Panc1 (cell line): ENCODE measurements at regions not wholly inside any gene's neighbourhood (a gene's known extent, or its start where the extent isn't known, plus 50 kb on each side); places are given as distances from the start of the nearest gene placed in this dataset.

Experiments
- ATAC-seq: fragments of 200-7000 bp; cut with Tn5 transposase; 2 replicates; pipeline ENCODE4 v1.9.1; 2020; ENCODE audit warnings: mild to moderate bottlenecking, moderate library complexity
- BruUV-seq: library from RNA; stranded (reverse); fragments of 400-500 nt; replicated peaks from 2 replicates; lab custom pipeline; 2021; lab: Mats Ljungman, UMichigan
- CTCF ChIA-PET: fragments of 300-600 bp; sonication (Branson Sonifier 250); formaldehyde crosslinking; loops from one replicate; lab custom pipeline; 2022; ENCODE audit warnings: antibody characterized with exemption; lab: Charles Lee
- POLR2A ChIA-PET: fragments of 300-600 bp; sonication (Branson Sonifier 250); formaldehyde crosslinking; loops from one replicate; lab custom pipeline; 2022; ENCODE audit warnings: antibody characterized with exemption; lab: Charles Lee
- DNase-seq: peaks from one replicate; pipeline ENCODE4 v3.0.0-alpha.2; 2010; ENCODE audit warnings: low read depth, low spot score
- H3K27ac ChIP-seq: 2 replicates; pipeline ENCODE4 v1.5.1; 2011; ENCODE audit warnings: mild to moderate bottlenecking, low read length, inconsistent platforms
- H3K27me3 ChIP-seq: fragments of 200-500 bp; sonication (Bioruptor generic); 2 replicates; pipeline ENCODE4 v1.6.0; 2014; ENCODE audit warnings: low read length, inconsistent platforms; ENCODE audit not compliant: control insufficient read depth, insufficient read depth
- H3K36me3 ChIP-seq: fragments of 200-500 bp; sonication (Bioruptor generic); 2 replicates; pipeline ENCODE4 v1.5.1; 2014; ENCODE audit warnings: inconsistent platforms, mild to moderate bottlenecking, low read length, moderate library complexity; ENCODE audit not compliant: control insufficient read depth, insufficient read depth
- H3K4me1 ChIP-seq: 2 replicates; pipeline ENCODE4 v1.5.1; 2011; ENCODE audit warnings: inconsistent platforms, mild to moderate bottlenecking, low read length, moderate library complexity; ENCODE audit not compliant: control insufficient read depth, insufficient read depth
- H3K4me3 ChIP-seq, 2 experiments: 2 replicates each; pipeline ENCODE4 v1.5.1; 2011 to 2012; ENCODE audit warnings: low read depth in 2 of 2, low read length in 2 of 2, mild to moderate bottlenecking in 2 of 2, inconsistent platforms in 1 of 2, moderate library complexity in 1 of 2
- H3K9me3 ChIP-seq: fragments of 200-500 bp; sonication (Bioruptor generic); 2 replicates; pipeline ENCODE4 v1.5.1; 2014; ENCODE audit warnings: low read depth, mild to moderate bottlenecking, inconsistent platforms, low read length, moderate library complexity; ENCODE audit not compliant: control insufficient read depth, insufficient read depth
- POLR2AphosphoS5 ChIP-seq: IDR thresholded peaks from 2 replicates; pipeline ENCODE4 v1.6.1; 2012; ENCODE audit warnings: mild to moderate bottlenecking, low read depth, low read length, moderate library complexity
- SIN3A ChIP-seq: IDR thresholded peaks from 2 replicates; pipeline ENCODE4 v1.6.1; 2012; ENCODE audit warnings: low read depth, mild to moderate bottlenecking, low read length, moderate library complexity, borderline replicate concordance; ENCODE audit not compliant: insufficient read depth
- TCF7L2 ChIP-seq: IDR thresholded peaks from 2 replicates; pipeline ENCODE4 v1.6.1; 2011; ENCODE audit warnings: mild to moderate bottlenecking, low read depth, low read length, inconsistent platforms
- in situ Hi-C: cut with HindIII; loops from 2 replicates; pipeline ENCODE4 v1.10.0; 2016; ENCODE audit warnings: low sequenced_read_pairs, low pct_unique_long_range_greater_than_20kb
- intact Hi-C: fragments of 100-400 bp; cut with micrococcal nuclease; formaldehyde crosslinking; loops from one replicate; pipeline ENCODE4 v1.10.0; 2022; ENCODE audit not compliant: unreplicated experiment
- TF ChIP-seq, protein P1 (sequence below), 2 experiments: IDR thresholded peaks; 2 replicates each; pipeline ENCODE4 v1.6.1; 2011 to 2012; ENCODE audit warnings: low read depth in 2 of 2, control low read depth in 1 of 2, low read length in 1 of 2, mild to moderate bottlenecking in 1 of 2, moderate library complexity in 1 of 2; ENCODE audit not compliant: insufficient read depth in 1 of 2
- TF ChIP-seq, protein P2 (sequence below): fragments of 450-650 bp; IDR thresholded peaks from 2 replicates; pipeline ENCODE4 v1.5.1; 2017; ENCODE audit warnings: mild to moderate bottlenecking

DNA sequence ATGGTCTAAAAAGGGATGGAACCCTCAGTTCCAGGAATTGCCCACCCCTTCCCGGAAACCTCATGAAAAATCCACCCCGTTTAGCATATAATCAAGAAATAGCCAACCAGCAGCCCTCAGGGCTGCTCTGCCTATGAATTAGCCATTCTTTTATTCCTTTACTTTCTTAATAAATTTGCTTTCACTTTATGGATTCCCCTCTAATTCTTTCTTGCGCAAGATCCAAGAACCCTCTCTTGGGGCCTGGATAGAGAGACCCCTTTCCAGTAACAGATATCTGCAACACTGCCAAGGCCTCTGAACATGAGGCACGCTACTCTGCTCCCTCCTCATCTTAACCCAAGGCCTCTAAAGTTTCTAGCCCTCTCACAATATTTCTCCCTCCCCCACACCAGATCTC lies 58.9 kb upstream of the POU2F1 start:
- in situ Hi-C loops (no loop called here), intact Hi-C loops (no loop called here)
- DNase-seq, result no peak
- Histone ChIP-seq H3K4me3 (no peak overlapping the region), H3K27me3 (no peaks in the 10 kb centered on the region), H3K9me3 (no peaks in the 10 kb centered on the region), H3K27ac (no peak overlapping the region), H3K4me1 (no peaks in the 10 kb centered on the region; the same call in 1 of the 2 replicates), H3K36me3 (no peaks in the 10 kb centered on the region)
- no TSS peak for BruUV-seq
- no peak for ATAC-seq
- CTCF ChIA-PET, result no interaction called here
- no peak for TF ChIP-seq SIN3A
- no peak for TF ChIP-seq TCF7L2
- TF ChIP-seq, protein P1, sequence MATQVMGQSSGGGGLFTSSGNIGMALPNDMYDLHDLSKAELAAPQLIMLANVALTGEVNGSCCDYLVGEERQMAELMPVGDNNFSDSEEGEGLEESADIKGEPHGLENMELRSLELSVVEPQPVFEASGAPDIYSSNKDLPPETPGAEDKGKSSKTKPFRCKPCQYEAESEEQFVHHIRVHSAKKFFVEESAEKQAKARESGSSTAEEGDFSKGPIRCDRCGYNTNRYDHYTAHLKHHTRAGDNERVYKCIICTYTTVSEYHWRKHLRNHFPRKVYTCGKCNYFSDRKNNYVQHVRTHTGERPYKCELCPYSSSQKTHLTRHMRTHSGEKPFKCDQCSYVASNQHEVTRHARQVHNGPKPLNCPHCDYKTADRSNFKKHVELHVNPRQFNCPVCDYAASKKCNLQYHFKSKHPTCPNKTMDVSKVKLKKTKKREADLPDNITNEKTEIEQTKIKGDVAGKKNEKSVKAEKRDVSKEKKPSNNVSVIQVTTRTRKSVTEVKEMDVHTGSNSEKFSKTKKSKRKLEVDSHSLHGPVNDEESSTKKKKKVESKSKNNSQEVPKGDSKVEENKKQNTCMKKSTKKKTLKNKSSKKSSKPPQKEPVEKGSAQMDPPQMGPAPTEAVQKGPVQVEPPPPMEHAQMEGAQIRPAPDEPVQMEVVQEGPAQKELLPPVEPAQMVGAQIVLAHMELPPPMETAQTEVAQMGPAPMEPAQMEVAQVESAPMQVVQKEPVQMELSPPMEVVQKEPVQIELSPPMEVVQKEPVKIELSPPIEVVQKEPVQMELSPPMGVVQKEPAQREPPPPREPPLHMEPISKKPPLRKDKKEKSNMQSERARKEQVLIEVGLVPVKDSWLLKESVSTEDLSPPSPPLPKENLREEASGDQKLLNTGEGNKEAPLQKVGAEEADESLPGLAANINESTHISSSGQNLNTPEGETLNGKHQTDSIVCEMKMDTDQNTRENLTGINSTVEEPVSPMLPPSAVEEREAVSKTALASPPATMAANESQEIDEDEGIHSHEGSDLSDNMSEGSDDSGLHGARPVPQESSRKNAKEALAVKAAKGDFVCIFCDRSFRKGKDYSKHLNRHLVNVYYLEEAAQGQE (IDR thresholded peaks at IDR 0.05; ENCODE audit: insufficient read depth in 1 of 2, low read depth in 2 of 2, low read length in 1 of 2), result no peak
- TF ChIP-seq, protein P2, sequence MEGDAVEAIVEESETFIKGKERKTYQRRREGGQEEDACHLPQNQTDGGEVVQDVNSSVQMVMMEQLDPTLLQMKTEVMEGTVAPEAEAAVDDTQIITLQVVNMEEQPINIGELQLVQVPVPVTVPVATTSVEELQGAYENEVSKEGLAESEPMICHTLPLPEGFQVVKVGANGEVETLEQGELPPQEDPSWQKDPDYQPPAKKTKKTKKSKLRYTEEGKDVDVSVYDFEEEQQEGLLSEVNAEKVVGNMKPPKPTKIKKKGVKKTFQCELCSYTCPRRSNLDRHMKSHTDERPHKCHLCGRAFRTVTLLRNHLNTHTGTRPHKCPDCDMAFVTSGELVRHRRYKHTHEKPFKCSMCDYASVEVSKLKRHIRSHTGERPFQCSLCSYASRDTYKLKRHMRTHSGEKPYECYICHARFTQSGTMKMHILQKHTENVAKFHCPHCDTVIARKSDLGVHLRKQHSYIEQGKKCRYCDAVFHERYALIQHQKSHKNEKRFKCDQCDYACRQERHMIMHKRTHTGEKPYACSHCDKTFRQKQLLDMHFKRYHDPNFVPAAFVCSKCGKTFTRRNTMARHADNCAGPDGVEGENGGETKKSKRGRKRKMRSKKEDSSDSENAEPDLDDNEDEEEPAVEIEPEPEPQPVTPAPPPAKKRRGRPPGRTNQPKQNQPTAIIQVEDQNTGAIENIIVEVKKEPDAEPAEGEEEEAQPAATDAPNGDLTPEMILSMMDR, result no peak
- no peak for TF ChIP-seq POLR2AphosphoS5
- POLR2A ChIA-PET, result no interaction called here

DNA sequence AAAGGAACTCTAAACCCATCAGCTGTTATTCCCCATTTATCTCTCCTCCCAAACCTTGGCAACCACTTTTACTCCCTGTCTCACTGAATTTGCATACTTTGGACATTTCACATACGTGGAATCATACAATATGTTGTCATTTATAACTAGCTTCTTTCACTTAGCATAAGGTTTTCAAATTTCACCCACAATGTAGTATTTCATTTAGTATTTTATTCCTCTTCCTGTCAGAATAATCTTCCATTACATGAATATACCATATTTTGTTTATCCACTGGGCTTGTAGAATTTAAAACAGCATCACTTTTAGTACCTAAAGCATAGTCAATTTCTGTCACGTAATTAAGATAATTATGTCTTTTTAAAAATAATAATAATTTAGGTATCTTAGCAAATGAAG lies 55.5 kb upstream of the POU2F1 start:
- in situ Hi-C loops (no loop called here), intact Hi-C loops (no loop called here)
- BruUV-seq, result no TSS peak
- TF ChIP-seq SIN3A (no peak), TCF7L2 (no peak), POLR2AphosphoS5 (no peak)
- TF ChIP-seq, protein P2, result no peak
- TF ChIP-seq, protein P1 (IDR thresholded peaks at IDR 0.05; ENCODE audit: insufficient read depth in 1 of 2, low read depth in 2 of 2, low read length in 1 of 2), result no peak
- no peaks in the 10 kb centered on the region for H3K9me3 ChIP-seq
- no peaks in the 10 kb centered on the region for H3K36me3 ChIP-seq
- no peak for DNase-seq
- H3K4me1 ChIP-seq, result no peaks in the 10 kb centered on the region; the same call in 1 of the 2 replicates
- ChIA-PET CTCF (no interaction called here), POLR2A (no interaction called here)
- no peak for ATAC-seq
- no peak overlapping the region for H3K27ac ChIP-seq
- H3K4me3 ChIP-seq, result no peak overlapping the region
- no peaks in the 10 kb centered on the region for H3K27me3 ChIP-seq
